Colonic mucosa (tissue), 4 donors: ENCODE measurements at regions not wholly inside any gene's neighbourhood (a gene's known extent, or its start where the extent isn't known, plus 50 kb on each side); places are given as distances from the start of the nearest gene placed in this dataset.
A peak's percentile ranks its signal among the peaks of the same experiment; 100 is the strongest.

Experiments used
- DNase-seq: peaks from one replicate; pipeline ENCODE4 v3.0.0-alpha.2; 2020
- H3K27ac ChIP-seq: fragments of 200-600 bp; one replicate; pipeline ENCODE4 v1.8.0; 2021
- H3K27me3 ChIP-seq: fragments of 200-600 bp; one replicate; pipeline ENCODE4 v1.8.0; 2021
- H3K36me3 ChIP-seq: fragments of 200-600 bp; one replicate; pipeline ENCODE4 v1.8.0; 2021
- H3K4me1 ChIP-seq: fragments of 200-600 bp; one replicate; pipeline ENCODE4 v1.8.0; 2021; ENCODE audit warnings: mild to moderate bottlenecking
- H3K4me3 ChIP-seq: fragments of 200-600 bp; one replicate; pipeline ENCODE4 v1.8.0; 2021
- H3K9ac ChIP-seq, 2 donors: one replicate each; pipeline ENCODE4 v1.7.0; 2013; ENCODE audit warnings: control low read depth in 2 of 2, low read depth in 2 of 2, low read length in 2 of 2
- H3K9me3 ChIP-seq: fragments of 200-600 bp; one replicate; pipeline ENCODE4 v1.8.0; 2021
- CTCF ChIP-seq: fragments of 200-600 bp; IDR thresholded peaks from one replicate; pipeline ENCODE4 v1.8.0; 2022; ENCODE audit warnings: antibody characterized with exemption, mild to moderate bottlenecking
- intact Hi-C: fragments of 100-400 bp; cut with DNase I; formaldehyde crosslinking; loops from one replicate; pipeline ENCODE4 v1.14.1; 2022
- donor health status: healthy.
- donor health status: DM: no; HTN: no; CAD: no.
- donor health status: DM: no; HTN: no; CAD: no.

- Histone ChIP-seq H3K9me3 (no peaks in the 10 kb centered on the region), H3K4me1 (no peaks in the 10 kb centered on the region), H3K4me3 (no peak overlapping the region), H3K36me3 (no peaks in the 10 kb centered on the region), H3K27me3 (no peaks in the 10 kb centered on the region), H3K9ac (no peak overlapping the region), H3K27ac (no peak overlapping the region)
- intact Hi-C loops: no loop called here
- peak; percentile 1 for DNase-seq
- TF ChIP-seq CTCF: no peak
These were observed 418.8 kb downstream of the PTPRU start for GRCh38 chr1:29655145-29655544.

GRCh38 chr1:29653886-29654450 is 417.6 kb downstream of the PTPRU start:
- Histone ChIP-seq H3K36me3 (no peaks in the 10 kb centered on the region), H3K27me3 (no peaks in the 10 kb centered on the region), H3K27ac (no peak overlapping the region), H3K9ac (no peak overlapping the region), H3K4me1 (no peaks in the 10 kb centered on the region), H3K4me3 (no peak overlapping the region), H3K9me3 (no peaks in the 10 kb centered on the region)
- intact Hi-C loops: no loop called here
- peak; percentile 6 for DNase-seq
- TF ChIP-seq CTCF: no peak

- TF ChIP-seq CTCF: no peak
- Histone ChIP-seq H3K27ac (no peak overlapping the region), H3K9ac (no peak overlapping the region), H3K36me3 (no peaks in the 10 kb centered on the region), H3K9me3 (no peaks in the 10 kb centered on the region), H3K4me1 (no peaks in the 10 kb centered on the region), H3K27me3 (no peaks in the 10 kb centered on the region), H3K4me3 (no peak overlapping the region)
- intact Hi-C loops: no loop called here
- DNase-seq: peak; percentile 6
These were observed 416.9 kb downstream of the PTPRU start for GRCh38 chr1:29653034-29653810.

GRCh38 chr1:29651684-29652665 is 415.7 kb downstream of the PTPRU start:
- intact Hi-C loops: no loop called here
- Histone ChIP-seq H3K36me3 (no peaks in the 10 kb centered on the region), H3K4me1 (no peaks in the 10 kb centered on the region), H3K9ac (no peak overlapping the region), H3K9me3 (no peaks in the 10 kb centered on the region), H3K27ac (no peak overlapping the region), H3K27me3 (no peaks in the 10 kb centered on the region), H3K4me3 (no peak overlapping the region)
- no peak for TF ChIP-seq CTCF
- peak; percentile 4 for DNase-seq

- H3K27me3 ChIP-seq: no peaks in the 10 kb centered on the region
- no peaks in the 10 kb centered on the region for H3K36me3 ChIP-seq
- no peak overlapping the region for H3K27ac ChIP-seq
- no peak overlapping the region for H3K4me3 ChIP-seq
- intact Hi-C loops: no loop called here
- H3K9me3 ChIP-seq: no peaks in the 10 kb centered on the region
- no peak for DNase-seq
- TF ChIP-seq CTCF: no peak
- no peak overlapping the region for H3K9ac ChIP-seq
- H3K4me1 ChIP-seq: no peaks in the 10 kb centered on the region
These were observed 414.9 kb downstream of the PTPRU start for GRCh38 chr1:29651246-29651645.
